PC-9 (cell line): ENCODE measurements at regions not wholly inside any gene's neighbourhood (a gene's known extent, or its start where the extent isn't known, plus 50 kb on each side); places are given as distances from the start of the nearest gene placed in this dataset.
A peak's percentile ranks its signal among the peaks of the same experiment; 100 is the strongest.

Source experiments
- BruUV-seq: library from RNA; stranded (reverse); fragments of 400-500 nt; replicated peaks from 2 replicates; lab custom pipeline; 2021; lab: Mats Ljungman, UMichigan
- CTCF ChIA-PET: fragments of 300-600 bp; sonication (Branson Sonifier 250); formaldehyde crosslinking; loops from one replicate; lab custom pipeline; 2022; ENCODE audit warnings: antibody characterized with exemption; lab: Charles Lee
- POLR2A ChIA-PET: fragments of 300-600 bp; sonication (Branson Sonifier 250); formaldehyde crosslinking; loops from one replicate; lab custom pipeline; 2022; ENCODE audit warnings: antibody characterized with exemption; ENCODE audit not compliant: unreplicated experiment; lab: Charles Lee
- DNase-seq, 2 experiments: peaks; one replicate each; pipeline versions ENCODE4 v3.0.0 to v3.0.0-alpha.2; 2015 to 2022; ENCODE audit warnings: mixed read lengths in 1 of 2
- H2AFZ ChIP-seq: fragments of 200-600 bp; sonication (generic); 2 replicates; pipeline ENCODE4 v1.8.1; 2017; ENCODE audit warnings: antibody characterized with exemption
- H3F3A ChIP-seq: fragments of 200-600 bp; sonication (generic); 2 replicates; pipeline ENCODE4 v1.8.1; 2017; ENCODE audit warnings: antibody characterized with exemption, mild to moderate bottlenecking, low read depth; ENCODE audit not compliant: insufficient read depth
- H3K27ac ChIP-seq: fragments of 200-600 bp; sonication (generic); 2 replicates; pipeline ENCODE4 v1.6.1; 2016; ENCODE audit warnings: mixed run types
- H3K27me3 ChIP-seq: fragments of 200-600 bp; sonication (generic); 2 replicates; pipeline ENCODE4 v1.6.1; 2016; ENCODE audit warnings: low read depth, mixed run types; ENCODE audit not compliant: insufficient read depth
- H3K36me3 ChIP-seq: fragments of 200-600 bp; sonication (generic); 2 replicates; pipeline ENCODE4 v1.6.1; 2016; ENCODE audit warnings: low read depth, mixed run types
- H3K4me1 ChIP-seq: fragments of 200-600 bp; sonication (generic); replicated peaks from 2 replicates; pipeline ENCODE4 v1.6.1; 2016; ENCODE audit warnings: mixed run types; ENCODE audit not compliant: insufficient read depth
- H3K4me2 ChIP-seq: fragments of 200-600 bp; sonication (generic); 2 replicates; pipeline ENCODE4 v1.6.1; 2017; ENCODE audit warnings: mixed run types
- H3K4me3 ChIP-seq: fragments of 200-600 bp; sonication (generic); 2 replicates; pipeline ENCODE4 v1.6.1; 2016; ENCODE audit warnings: mixed run types
- H3K79me2 ChIP-seq: fragments of 200-600 bp; sonication (generic); 2 replicates; pipeline ENCODE4 v1.6.1; 2017; ENCODE audit warnings: low read depth, mixed run types
- H3K9me2 ChIP-seq: fragments of 200-600 bp; sonication (generic); 2 replicates; pipeline ENCODE4 v1.8.1; 2017; ENCODE audit warnings: mild to moderate bottlenecking; ENCODE audit not compliant: insufficient read depth
- H3K9me3 ChIP-seq: fragments of 200-600 bp; sonication (generic); 2 replicates; pipeline ENCODE4 v1.8.1; 2016; ENCODE audit warnings: low read depth; ENCODE audit not compliant: insufficient read depth
- H4K20me1 ChIP-seq: fragments of 200-600 bp; sonication (generic); 2 replicates; pipeline ENCODE4 v1.8.1; 2017; ENCODE audit not compliant: insufficient read depth
- EZH2 ChIP-seq: fragments of 200-600 bp; sonication (generic); IDR thresholded peaks from 2 replicates; pipeline ENCODE4 v1.8.0; 2017; ENCODE audit warnings: antibody characterized with exemption, low read depth
- intact Hi-C: fragments of 100-400 bp; cut with micrococcal nuclease; formaldehyde crosslinking; loops from one replicate; pipeline ENCODE4 v1.10.0; 2022; ENCODE audit not compliant: unreplicated experiment
- TF ChIP-seq, protein P1 (sequence below): fragments of 200-600 bp; sonication (generic); conservative IDR thresholded peaks from 2 replicates; pipeline ENCODE4 v1.6.1; 2017; ENCODE audit warnings: mixed run types, antibody characterized with exemption, mild to moderate bottlenecking, moderate library complexity

DNA sequence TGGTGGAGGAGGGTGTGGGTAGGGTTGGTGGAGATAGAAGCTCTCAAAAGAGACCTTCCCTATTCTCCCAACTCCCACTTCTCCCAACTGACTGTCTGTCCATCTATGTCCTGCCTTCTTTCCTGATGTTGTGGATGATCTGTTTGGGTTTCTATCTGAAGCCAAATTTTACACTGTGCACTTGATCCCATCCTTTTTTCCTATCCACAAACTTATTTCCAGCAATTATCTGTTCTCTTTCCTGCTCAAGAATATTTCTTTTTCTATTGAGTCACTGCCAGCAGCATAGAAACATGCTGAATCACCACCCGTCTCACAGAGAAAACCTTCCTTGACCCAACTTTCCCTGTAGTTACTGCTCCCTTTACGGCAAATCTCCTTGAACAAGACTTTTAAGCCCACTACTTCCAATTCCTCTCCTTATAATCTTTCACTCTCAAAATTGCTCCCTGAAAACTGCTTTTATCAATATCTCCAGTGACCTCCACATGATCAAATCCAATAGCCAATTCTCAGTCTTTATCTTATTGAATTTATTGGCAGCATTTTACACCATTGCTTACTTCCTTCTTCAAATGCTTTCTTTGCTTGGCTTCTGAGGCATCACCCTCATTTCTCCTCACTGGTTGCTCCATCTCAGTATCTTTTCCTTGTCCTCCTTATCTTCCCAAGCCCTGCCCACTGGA, 141.2 kb upstream of the SLC7A14 start:
- peaks cover 21% of the 10 kb centered on the region for H3F3A ChIP-seq
- H3K79me2 ChIP-seq, result no peaks in the 10 kb centered on the region
- TSS peak; percentile 88 for BruUV-seq
- TF ChIP-seq, protein P1, sequence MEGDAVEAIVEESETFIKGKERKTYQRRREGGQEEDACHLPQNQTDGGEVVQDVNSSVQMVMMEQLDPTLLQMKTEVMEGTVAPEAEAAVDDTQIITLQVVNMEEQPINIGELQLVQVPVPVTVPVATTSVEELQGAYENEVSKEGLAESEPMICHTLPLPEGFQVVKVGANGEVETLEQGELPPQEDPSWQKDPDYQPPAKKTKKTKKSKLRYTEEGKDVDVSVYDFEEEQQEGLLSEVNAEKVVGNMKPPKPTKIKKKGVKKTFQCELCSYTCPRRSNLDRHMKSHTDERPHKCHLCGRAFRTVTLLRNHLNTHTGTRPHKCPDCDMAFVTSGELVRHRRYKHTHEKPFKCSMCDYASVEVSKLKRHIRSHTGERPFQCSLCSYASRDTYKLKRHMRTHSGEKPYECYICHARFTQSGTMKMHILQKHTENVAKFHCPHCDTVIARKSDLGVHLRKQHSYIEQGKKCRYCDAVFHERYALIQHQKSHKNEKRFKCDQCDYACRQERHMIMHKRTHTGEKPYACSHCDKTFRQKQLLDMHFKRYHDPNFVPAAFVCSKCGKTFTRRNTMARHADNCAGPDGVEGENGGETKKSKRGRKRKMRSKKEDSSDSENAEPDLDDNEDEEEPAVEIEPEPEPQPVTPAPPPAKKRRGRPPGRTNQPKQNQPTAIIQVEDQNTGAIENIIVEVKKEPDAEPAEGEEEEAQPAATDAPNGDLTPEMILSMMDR, result no peak
- TF ChIP-seq EZH2, result no peak
- H3K27ac ChIP-seq, result peak overlapping the region; percentile 81
- no peaks in the 10 kb centered on the region for H4K20me1 ChIP-seq
- H3K36me3 ChIP-seq, result no peaks in the 10 kb centered on the region
- intact Hi-C loops, result loop anchor here (1.0 to 2.0 kb wide), 4 partner anchors 15 to 82 kb away; no protein-coding TSS in a partner anchor
- ChIA-PET CTCF (interaction anchor here (0.7 kb wide), 1 partner anchor 10 kb away, joined by 3 read pairs; no protein-coding TSS in a partner anchor), POLR2A (interaction anchor here (0.6 kb wide), 2 partner anchors 37 to 57 kb away, joined by 5 to 22 read pairs; no protein-coding TSS in a partner anchor)
- H2AFZ ChIP-seq, result peak overlapping the region; percentile 70
- peak overlapping the region; percentile 68 for H3K4me2 ChIP-seq
- no peaks in the 10 kb centered on the region for H3K9me2 ChIP-seq
- H3K4me1 ChIP-seq, result peaks cover 27% of the 10 kb centered on the region
- no peaks in the 10 kb centered on the region; the same call in 1 of the 2 replicates for H3K9me3 ChIP-seq
- no peaks in the 10 kb centered on the region for H3K27me3 ChIP-seq
- peak overlapping the region; percentile 19; the same call in 1 of the 2 replicates for H3K4me3 ChIP-seq
- DNase-seq, result peak; percentile 43 to 76

DNA sequence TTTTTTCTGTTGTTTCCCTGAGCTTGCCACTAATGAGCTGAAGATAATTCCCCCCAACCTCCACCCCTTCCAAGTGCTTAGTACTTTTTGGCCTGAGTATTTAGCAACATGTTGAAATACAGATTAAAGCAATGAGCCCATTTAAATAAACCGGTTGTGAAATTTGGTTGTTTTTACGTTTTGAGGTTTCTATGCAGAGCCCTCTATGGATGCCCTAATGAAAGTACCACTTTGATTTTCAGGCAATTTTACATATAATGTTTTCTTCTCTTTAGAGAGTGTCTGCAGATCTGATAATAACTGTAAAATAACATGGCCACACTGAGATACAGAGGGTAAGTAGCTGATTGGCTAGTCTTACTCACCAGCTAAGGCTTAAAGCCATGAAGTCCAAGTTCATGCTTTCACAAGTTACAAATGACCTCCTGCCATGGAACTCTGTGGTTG, 139.4 kb upstream of the SLC7A14 start:
- Histone ChIP-seq H3K36me3 (no peaks in the 10 kb centered on the region), H3K27ac (no peak overlapping the region), H3K79me2 (no peaks in the 10 kb centered on the region), H3K4me2 (no peak overlapping the region), H3F3A (peaks cover 21% of the 10 kb centered on the region), H3K27me3 (no peaks in the 10 kb centered on the region), H4K20me1 (no peaks in the 10 kb centered on the region), H3K9me3 (no peaks in the 10 kb centered on the region; the same call in 1 of the 2 replicates), H3K4me1 (peaks cover 27% of the 10 kb centered on the region), H3K9me2 (no peaks in the 10 kb centered on the region), H2AFZ (no peak overlapping the region), H3K4me3 (no peak overlapping the region)
- CTCF ChIA-PET, result interaction anchor here (0.6 to 0.9 kb wide), 2 partner anchors 15 to 318 kb away, joined by 3 read pairs; no protein-coding TSS in a partner anchor
- intact Hi-C loops, result no loop called here
- TF ChIP-seq EZH2, result no peak
- TF ChIP-seq, protein P1, result no peak
- no peak for DNase-seq
- BruUV-seq, result no TSS peak
- POLR2A ChIA-PET, result interaction anchor here (0.7 kb wide), 1 partner anchor 77 kb away, joined by 3 read pairs; no protein-coding TSS in a partner anchor

DNA sequence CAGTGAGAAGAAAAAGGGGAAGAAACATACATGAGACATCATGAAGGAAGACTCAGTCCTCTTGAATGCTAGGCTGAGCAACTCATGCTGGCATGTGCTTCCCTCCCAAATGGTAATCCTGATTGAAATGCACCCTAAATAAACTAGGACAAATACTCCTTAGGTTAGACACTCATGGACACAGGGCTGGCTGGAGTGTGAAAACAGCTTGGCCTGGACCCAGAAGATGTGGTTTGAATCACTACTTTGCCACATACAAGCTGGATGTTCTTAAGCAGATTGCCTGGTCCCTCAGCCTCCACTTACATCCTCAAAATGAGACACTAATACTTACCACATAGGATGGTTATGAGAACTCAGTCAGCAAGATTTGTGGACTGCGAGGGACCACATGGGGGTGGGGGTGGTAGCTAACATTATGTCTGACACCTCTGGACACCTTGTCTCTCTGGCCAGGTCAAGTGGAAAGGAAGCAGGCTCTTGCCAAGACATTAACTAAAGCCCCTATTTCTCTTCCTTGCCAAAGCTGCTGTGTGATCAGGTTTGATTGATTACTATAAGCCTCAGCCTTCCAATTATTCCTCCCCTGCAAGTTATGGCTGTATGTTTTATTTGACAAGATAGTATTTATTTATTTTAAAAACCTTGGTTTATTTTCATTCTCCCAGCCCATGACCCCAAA, 138.9 kb upstream of the SLC7A14 start:
- Histone ChIP-seq H3K9me3 (no peaks in the 10 kb centered on the region; the same call in 1 of the 2 replicates), H3K9me2 (no peaks in the 10 kb centered on the region), H3K36me3 (no peaks in the 10 kb centered on the region), H3K4me3 (no peak overlapping the region), H3F3A (peaks cover 21% of the 10 kb centered on the region), H2AFZ (no peak overlapping the region), H3K79me2 (no peaks in the 10 kb centered on the region), H4K20me1 (no peaks in the 10 kb centered on the region), H3K4me1 (peaks cover 27% of the 10 kb centered on the region), H3K27me3 (no peaks in the 10 kb centered on the region), H3K27ac (no peak overlapping the region), H3K4me2 (no peak overlapping the region)
- no peak for DNase-seq
- no TSS peak for BruUV-seq
- ChIA-PET CTCF (no interaction called here), POLR2A (interaction anchor here (0.7 kb wide), 1 partner anchor 78 kb away, joined by 3 read pairs; no protein-coding TSS in a partner anchor)
- no peak for TF ChIP-seq EZH2
- TF ChIP-seq, protein P1, result no peak
- intact Hi-C loops, result no loop called here
